ENCODE measurements at regions not wholly inside any gene's neighbourhood (a gene's known extent, or its start where the extent isn't known, plus 50 kb on each side); places are given as distances from the start of the nearest gene placed in this dataset.

- H3K27ac ChIP-seq, result no peak overlapping the region
- TF ChIP-seq POLR2AphosphoS5 (IDR thresholded peaks at IDR 0.05) (no peak), POLR2A (IDR thresholded peaks at IDR 0.05) (no peak), EP300 (IDR thresholded peaks at IDR 0.05) (no peak), CTCF (IDR thresholded peaks at IDR 0.05) (no peak)
- H3K4me3 ChIP-seq, result no peak overlapping the region
- no peaks in the 10 kb centered on the region for H3K4me1 ChIP-seq
- 59 to 85% methylated on average over 13 of the region's 15 CpGs for WGBS, 2 donors (ENCODE audit: low coverage in 1 of 2)
- no peaks in the 10 kb centered on the region for H3K36me3 ChIP-seq
- no peak for ATAC-seq
- no peaks in the 10 kb centered on the region for H3K27me3 ChIP-seq
- H3K9me3 ChIP-seq, result no peaks in the 10 kb centered on the region
These were observed 136.4 kb downstream of the ICE1 start for GRCh38 chr5:5558638-5559527.

- Histone ChIP-seq H3K27me3 (no peaks in the 10 kb centered on the region), H3K9me3 (no peaks in the 10 kb centered on the region), H3K4me1 (no peaks in the 10 kb centered on the region), H3K27ac (no peak overlapping the region), H3K4me3 (no peak overlapping the region), H3K36me3 (no peaks in the 10 kb centered on the region)
- TF ChIP-seq EP300 (IDR thresholded peaks at IDR 0.05) (no peak), POLR2AphosphoS5 (IDR thresholded peaks at IDR 0.05) (no peak), CTCF (IDR thresholded peaks at IDR 0.05) (no peak)
- WGBS, 2 donors (ENCODE audit: low coverage in 1 of 2), result 78 to 89% methylated on average over 6 of the region's 6 CpGs
- no peak for ATAC-seq
These were observed 135.6 kb downstream of the ICE1 start for GRCh38 chr5:5558102-5558501.

- no peak for ATAC-seq
- no peak for TF ChIP-seq POLR2A (IDR thresholded peaks at IDR 0.05)
- TF ChIP-seq POLR2AphosphoS5 (IDR thresholded peaks at IDR 0.05), result no peak
- no peak for TF ChIP-seq CTCF (IDR thresholded peaks at IDR 0.05)
- no peak for TF ChIP-seq EP300 (IDR thresholded peaks at IDR 0.05)
- Histone ChIP-seq H3K4me1 (no peaks in the 10 kb centered on the region), H3K4me3 (no peak overlapping the region), H3K9me3 (no peaks in the 10 kb centered on the region), H3K27me3 (no peaks in the 10 kb centered on the region), H3K27ac (no peak overlapping the region), H3K36me3 (no peaks in the 10 kb centered on the region)
- WGBS, 2 donors (ENCODE audit: low coverage in 1 of 2), result 78 to 89% methylated on average over 4 of the region's 4 CpGs
These were observed 129.0 kb downstream of the ICE1 start for GRCh38 chr5:5551499-5551898.

- TF ChIP-seq EP300 (IDR thresholded peaks at IDR 0.05) (no peak), POLR2AphosphoS5 (IDR thresholded peaks at IDR 0.05) (no peak), POLR2A (IDR thresholded peaks at IDR 0.05) (no peak), CTCF (IDR thresholded peaks at IDR 0.05) (no peak)
These were observed 123.9 kb downstream of the ICE1 start for GRCh38 chr5:5546408-5546807.

GRCh38 chr5:5544094-5544663 is 121.7 kb downstream of the ICE1 start:
- no peak for ATAC-seq
- H3K27ac ChIP-seq, result no peak overlapping the region
- TF ChIP-seq CTCF (IDR thresholded peaks at IDR 0.05) (no peak), POLR2A (IDR thresholded peaks at IDR 0.05) (no peak), POLR2AphosphoS5 (IDR thresholded peaks at IDR 0.05) (no peak), EP300 (IDR thresholded peaks at IDR 0.05) (no peak)
- no peaks in the 10 kb centered on the region for H3K36me3 ChIP-seq
- H3K27me3 ChIP-seq, result no peaks in the 10 kb centered on the region
- H3K4me1 ChIP-seq, result no peaks in the 10 kb centered on the region
- WGBS, 2 donors (ENCODE audit: low coverage in 1 of 2), result 57 to 77% methylated on average over 1 to 6 of the region's 8 CpGs
- H3K4me3 ChIP-seq, result no peak overlapping the region
- no peaks in the 10 kb centered on the region for H3K9me3 ChIP-seq

More at GRCh38 chr5:5546408-5546807, 123.9 kb downstream of the ICE1 start:
- ATAC-seq, result no peak
- WGBS, 2 donors (ENCODE audit: low coverage in 1 of 2), result 60 to 93% methylated on average over 3 of the region's 3 CpGs
- no peaks in the 10 kb centered on the region for H3K9me3 ChIP-seq
- H3K27ac ChIP-seq, result no peak overlapping the region
- H3K36me3 ChIP-seq, result no peaks in the 10 kb centered on the region
- no peaks in the 10 kb centered on the region for H3K4me1 ChIP-seq
- H3K4me3 ChIP-seq, result no peak overlapping the region
- H3K27me3 ChIP-seq, result no peaks in the 10 kb centered on the region

Measured in gastroesophageal sphincter (tissue), 4 donors.